ENCODE measurements at regions not wholly inside any gene's neighbourhood (a gene's known extent, or its start where the extent isn't known, plus 50 kb on each side); places are given as distances from the start of the nearest gene placed in this dataset.

GRCh38 chr18:43524260-43524659 is 247.0 kb upstream of the SYT4 start:
- TF ChIP-seq EZH2 (IDR thresholded peaks at IDR 0.05) = no peak
- TF ChIP-seq POLR2AphosphoS5 (IDR thresholded peaks at IDR 0.05; ENCODE audit: borderline replicate concordance, low read depth, low read length) = no peak
- TF ChIP-seq FOXP2 (optimal IDR thresholded peaks at IDR 0.05; ENCODE audit: control extremely low read depth, extremely low read length, insufficient read depth) = no peak

All from SK-N-MC (cell line).